ENCODE measurements at regions not wholly inside any gene's neighbourhood (a gene's known extent, or its start where the extent isn't known, plus 50 kb on each side); places are given as distances from the start of the nearest gene placed in this dataset.

GRCh38 chr15:96047255-96047931, 283.1 kb upstream of the NR2F2 start:
- H3K27ac ChIP-seq (ENCODE audit: low read length): peak overlapping the region; percentile 31
- peaks cover 18% of the 10 kb centered on the region for H3K4me1 ChIP-seq (ENCODE audit: control insufficient read depth, insufficient read depth, low read length)
- peak overlapping the region; percentile 5 to 59 for H3K4me3 ChIP-seq (ENCODE audit: low read length in 2 of 2)
- no peaks in the 10 kb centered on the region for H3K9me3 ChIP-seq (ENCODE audit: control insufficient read depth in 2 of 2, low read length in 2 of 2)
- H3K27me3 ChIP-seq (ENCODE audit: control insufficient read depth in 1 of 2, insufficient read depth in 2 of 2, low read length in 2 of 2): no peaks in the 10 kb centered on the region
- no peaks in the 10 kb centered on the region for H3K36me3 ChIP-seq (ENCODE audit: control insufficient read depth in 2 of 2, insufficient read depth in 2 of 2, low read length in 2 of 2)
- peak overlapping the region in 1 of 2 donors; percentile 7 for H3K9ac ChIP-seq (ENCODE audit: low read length in 2 of 2)

GRCh38 chr15:96049323-96049722, 281.2 kb upstream of the NR2F2 start:
- H3K36me3 ChIP-seq (ENCODE audit: control insufficient read depth in 2 of 2, insufficient read depth in 2 of 2, low read length in 2 of 2): no peaks in the 10 kb centered on the region
- no peaks in the 10 kb centered on the region for H3K9me3 ChIP-seq (ENCODE audit: control insufficient read depth in 2 of 2, low read length in 2 of 2)
- no peak overlapping the region for H3K9ac ChIP-seq (ENCODE audit: low read length in 2 of 2)
- H3K27ac ChIP-seq (ENCODE audit: low read length): no peak overlapping the region
- H3K27me3 ChIP-seq (ENCODE audit: control insufficient read depth in 1 of 2, insufficient read depth in 2 of 2, low read length in 2 of 2): no peaks in the 10 kb centered on the region
- H3K4me3 ChIP-seq (ENCODE audit: low read length in 2 of 2): no peak overlapping the region
- peaks cover 17% of the 10 kb centered on the region for H3K4me1 ChIP-seq (ENCODE audit: control insufficient read depth, insufficient read depth, low read length)

GRCh38 chr15:96049766-96050165, 280.7 kb upstream of the NR2F2 start:
- Histone ChIP-seq H3K27me3 (ENCODE audit: control insufficient read depth in 1 of 2, insufficient read depth in 2 of 2, low read length in 2 of 2) (no peaks in the 10 kb centered on the region), H3K9me3 (ENCODE audit: control insufficient read depth in 2 of 2, low read length in 2 of 2) (no peaks in the 10 kb centered on the region), H3K9ac (ENCODE audit: low read length in 2 of 2) (no peak overlapping the region), H3K36me3 (ENCODE audit: control insufficient read depth in 2 of 2, insufficient read depth in 2 of 2, low read length in 2 of 2) (no peaks in the 10 kb centered on the region), H3K4me1 (ENCODE audit: control insufficient read depth, insufficient read depth, low read length) (peaks cover 17% of the 10 kb centered on the region), H3K4me3 (ENCODE audit: low read length in 2 of 2) (no peak overlapping the region), H3K27ac (ENCODE audit: low read length) (no peak overlapping the region)

- no peaks in the 10 kb centered on the region for H3K27me3 ChIP-seq (ENCODE audit: control insufficient read depth in 1 of 2, insufficient read depth in 2 of 2, low read length in 2 of 2)
- no peaks in the 10 kb centered on the region for H3K36me3 ChIP-seq (ENCODE audit: control insufficient read depth in 2 of 2, insufficient read depth in 2 of 2, low read length in 2 of 2)
- H3K27ac ChIP-seq (ENCODE audit: low read length): no peak overlapping the region
- H3K4me1 ChIP-seq (ENCODE audit: control insufficient read depth, insufficient read depth, low read length): peaks cover 17% of the 10 kb centered on the region
- H3K4me3 ChIP-seq (ENCODE audit: low read length in 2 of 2): no peak overlapping the region
- H3K9ac ChIP-seq (ENCODE audit: low read length in 2 of 2): no peak overlapping the region
- H3K9me3 ChIP-seq (ENCODE audit: control insufficient read depth in 2 of 2, low read length in 2 of 2): no peaks in the 10 kb centered on the region
Measured at GRCh38 chr15:96051598-96051997, 278.9 kb upstream of the NR2F2 start.

- Histone ChIP-seq H3K4me3 (ENCODE audit: low read length in 2 of 2) (no peak overlapping the region), H3K36me3 (ENCODE audit: control insufficient read depth in 2 of 2, insufficient read depth in 2 of 2, low read length in 2 of 2) (no peaks in the 10 kb centered on the region), H3K4me1 (ENCODE audit: control insufficient read depth, insufficient read depth, low read length) (peaks cover 12% of the 10 kb centered on the region), H3K9ac (ENCODE audit: low read length in 2 of 2) (no peak overlapping the region), H3K9me3 (ENCODE audit: control insufficient read depth in 2 of 2, low read length in 2 of 2) (no peaks in the 10 kb centered on the region), H3K27me3 (ENCODE audit: control insufficient read depth in 1 of 2, insufficient read depth in 2 of 2, low read length in 2 of 2) (no peaks in the 10 kb centered on the region), H3K27ac (ENCODE audit: low read length) (no peak overlapping the region)
Measured at GRCh38 chr15:96052154-96052553, 278.3 kb upstream of the NR2F2 start.

- Histone ChIP-seq H3K36me3 (ENCODE audit: control insufficient read depth in 2 of 2, insufficient read depth in 2 of 2, low read length in 2 of 2) (no peaks in the 10 kb centered on the region), H3K9me3 (ENCODE audit: control insufficient read depth in 2 of 2, low read length in 2 of 2) (no peaks in the 10 kb centered on the region), H3K27me3 (ENCODE audit: control insufficient read depth in 1 of 2, insufficient read depth in 2 of 2, low read length in 2 of 2) (no peaks in the 10 kb centered on the region), H3K9ac (ENCODE audit: low read length in 2 of 2) (no peak overlapping the region), H3K27ac (ENCODE audit: low read length) (no peak overlapping the region), H3K4me3 (ENCODE audit: low read length in 2 of 2) (peak overlapping the region in 1 of 2 donors; percentile 69), H3K4me1 (ENCODE audit: control insufficient read depth, insufficient read depth, low read length) (peaks cover 8% of the 10 kb centered on the region)
Measured at GRCh38 chr15:96052572-96053030, 277.9 kb upstream of the NR2F2 start.

GRCh38 chr15:96053031-96053780, 277.3 kb upstream of the NR2F2 start:
- Histone ChIP-seq H3K27me3 (ENCODE audit: control insufficient read depth in 1 of 2, insufficient read depth in 2 of 2, low read length in 2 of 2) (no peaks in the 10 kb centered on the region), H3K9ac (ENCODE audit: low read length in 2 of 2) (peak overlapping the region; percentile 60 to 62), H3K9me3 (ENCODE audit: control insufficient read depth in 2 of 2, low read length in 2 of 2) (no peaks in the 10 kb centered on the region), H3K4me3 (ENCODE audit: low read length in 2 of 2) (peak overlapping the region; percentile 56 to 69), H3K27ac (ENCODE audit: low read length) (no peak overlapping the region), H3K4me1 (ENCODE audit: control insufficient read depth, insufficient read depth, low read length) (peaks cover 8% of the 10 kb centered on the region), H3K36me3 (ENCODE audit: control insufficient read depth in 2 of 2, insufficient read depth in 2 of 2, low read length in 2 of 2) (no peaks in the 10 kb centered on the region)

GRCh38 chr15:96053781-96054428, 276.6 kb upstream of the NR2F2 start:
- H3K9ac ChIP-seq (ENCODE audit: low read length in 2 of 2): peak overlapping the region; percentile 60 to 62

GRCh38 chr15:96054621-96055020, 275.9 kb upstream of the NR2F2 start:
- Histone ChIP-seq H3K9me3 (ENCODE audit: control insufficient read depth in 2 of 2, low read length in 2 of 2) (no peaks in the 10 kb centered on the region), H3K27ac (ENCODE audit: low read length) (no peak overlapping the region), H3K36me3 (ENCODE audit: control insufficient read depth in 2 of 2, insufficient read depth in 2 of 2, low read length in 2 of 2) (no peaks in the 10 kb centered on the region), H3K27me3 (ENCODE audit: control insufficient read depth in 1 of 2, insufficient read depth in 2 of 2, low read length in 2 of 2) (no peaks in the 10 kb centered on the region), H3K9ac (ENCODE audit: low read length in 2 of 2) (no peak overlapping the region), H3K4me3 (ENCODE audit: low read length in 2 of 2) (no peak overlapping the region), H3K4me1 (ENCODE audit: control insufficient read depth, insufficient read depth, low read length) (peaks cover 8% of the 10 kb centered on the region)

More at GRCh38 chr15:96053781-96054428, 276.6 kb upstream of the NR2F2 start:
- H3K4me3 ChIP-seq (ENCODE audit: low read length in 2 of 2): peak overlapping the region; percentile 56 to 69
- H3K27ac ChIP-seq (ENCODE audit: low read length): no peak overlapping the region
- peaks cover 8% of the 10 kb centered on the region for H3K4me1 ChIP-seq (ENCODE audit: control insufficient read depth, insufficient read depth, low read length)
- H3K27me3 ChIP-seq (ENCODE audit: control insufficient read depth in 1 of 2, insufficient read depth in 2 of 2, low read length in 2 of 2): no peaks in the 10 kb centered on the region
- no peaks in the 10 kb centered on the region for H3K9me3 ChIP-seq (ENCODE audit: control insufficient read depth in 2 of 2, low read length in 2 of 2)
- H3K36me3 ChIP-seq (ENCODE audit: control insufficient read depth in 2 of 2, insufficient read depth in 2 of 2, low read length in 2 of 2): no peaks in the 10 kb centered on the region

GRCh38 chr15:96058103-96058851, 272.2 kb upstream of the NR2F2 start:
- H3K9ac ChIP-seq (ENCODE audit: low read length in 2 of 2): no peak overlapping the region
- no peak overlapping the region for H3K4me3 ChIP-seq (ENCODE audit: low read length in 2 of 2)
- H3K27ac ChIP-seq (ENCODE audit: low read length): no peak overlapping the region
- no peaks in the 10 kb centered on the region for H3K36me3 ChIP-seq (ENCODE audit: control insufficient read depth in 2 of 2, insufficient read depth in 2 of 2, low read length in 2 of 2)
- H3K4me1 ChIP-seq (ENCODE audit: control insufficient read depth, insufficient read depth, low read length): peaks cover 3% of the 10 kb centered on the region
- no peaks in the 10 kb centered on the region for H3K27me3 ChIP-seq (ENCODE audit: control insufficient read depth in 1 of 2, insufficient read depth in 2 of 2, low read length in 2 of 2)
- H3K9me3 ChIP-seq (ENCODE audit: control insufficient read depth in 2 of 2, low read length in 2 of 2): no peaks in the 10 kb centered on the region
